Hematopoietic multipotent progenitor cell (in vitro differentiated cells): ENCODE measurements at regions not wholly inside any gene's neighbourhood (a gene's known extent, or its start where the extent isn't known, plus 50 kb on each side); places are given as distances from the start of the nearest gene placed in this dataset.
"Not testable (repeated sequence)": the region's sequence is repeated elsewhere in the genome, so short reads cannot be mapped to it uniquely, and the experiment has no call there.

Source experiments
- DNase-seq, 3 donors: peaks; one replicate each; pipeline ENCODE4 v3.0.0-alpha.2; 2011 to 2015; ENCODE audit warnings: low read depth in 2 of 3, low spot score in 2 of 3

- no peak for DNase-seq
Measured at GRCh38 chr22:34801221-34801620, 264.7 kb upstream of the ISX start.

- no peak for DNase-seq
Measured at GRCh38 chr22:34804091-34804490, 261.9 kb upstream of the ISX start.

GRCh38 chr22:34804604-34805003 is 261.4 kb upstream of the ISX start:
- peak in 1 of 3 donors; percentile 15 for DNase-seq

GRCh38 chr22:34805771-34806170 is 260.2 kb upstream of the ISX start:
- no peak for DNase-seq

GRCh38 chr22:34808618-34809017 is 257.3 kb upstream of the ISX start:
- DNase-seq: no peak

GRCh38 chr22:34812631-34813030 is 253.3 kb upstream of the ISX start:
- no peak for DNase-seq

- DNase-seq: peak in 1 of 3 donors; percentile 45
Measured at GRCh38 chr22:34814260-34815025, 251.5 kb upstream of the ISX start.

- DNase-seq: no peak
Measured at GRCh38 chr22:34829485-34829884, 236.5 kb upstream of the ISX start.

GRCh38 chr22:34834059-34834458 is 231.9 kb upstream of the ISX start:
- DNase-seq: no peak

GRCh38 chr22:34834541-34834940 is 231.4 kb upstream of the ISX start:
- DNase-seq: not testable (repeated sequence)

- DNase-seq: peak in 1 of 3 donors; percentile 46
Measured at GRCh38 chr22:34841331-34841771, 224.6 kb upstream of the ISX start.

GRCh38 chr22:34841911-34842310 is 224.0 kb upstream of the ISX start:
- no peak for DNase-seq

- DNase-seq: no peak
Measured at GRCh38 chr22:34842630-34843029, 223.3 kb upstream of the ISX start.

GRCh38 chr22:34843743-34844142 is 222.2 kb upstream of the ISX start:
- not testable (repeated sequence) for DNase-seq

- no peak for DNase-seq
Measured at GRCh38 chr22:34845391-34845790, 220.6 kb upstream of the ISX start.

- DNase-seq: peak in 1 of 3 donors; percentile 16
Measured at GRCh38 chr22:34847072-34847471, 218.9 kb upstream of the ISX start.

- no peak for DNase-seq
Measured at GRCh38 chr22:34849965-34850364, 216.0 kb upstream of the ISX start.

GRCh38 chr22:34851918-34852662 is 213.9 kb upstream of the ISX start:
- DNase-seq: no peak

- no peak for DNase-seq
Measured at GRCh38 chr22:34855471-34855870, 210.5 kb upstream of the ISX start.

GRCh38 chr22:34858066-34858465 is 207.9 kb upstream of the ISX start:
- DNase-seq: no peak

GRCh38 chr22:34861787-34862186 is 204.2 kb upstream of the ISX start:
- DNase-seq: no peak

GRCh38 chr22:34866081-34866480 is 199.9 kb upstream of the ISX start:
- DNase-seq: no peak
